NOMO-1 (cell line): ENCODE measurements at regions not wholly inside any gene's neighbourhood (a gene's known extent, or its start where the extent isn't known, plus 50 kb on each side); places are given as distances from the start of the nearest gene placed in this dataset.
"Not testable (repeated sequence)": the region's sequence is repeated elsewhere in the genome, so short reads cannot be mapped to it uniquely, and the experiment has no call there.

Experiments
- DNase-seq, 2 experiments: peaks; one replicate each; lab custom pipeline; 2025; ENCODE audit not compliant: unreplicated experiment in 2 of 2; lab: John Stamatoyannopoulos, UW

GRCh38 chr6:56752009-56752408 is 109.3 kb upstream of the DST start:
- no peak for DNase-seq

- no peak for DNase-seq
These were observed 108.9 kb upstream of the DST start for GRCh38 chr6:56751604-56752003.

GRCh38 chr6:56750686-56751085 is 108.0 kb upstream of the DST start:
- no peak for DNase-seq

- no peak for DNase-seq
These were observed 107.0 kb upstream of the DST start for GRCh38 chr6:56749632-56750151.

GRCh38 chr6:56746767-56747504 is 104.2 kb upstream of the DST start:
- no peak for DNase-seq

GRCh38 chr6:56745971-56746370 is 103.3 kb upstream of the DST start:
- DNase-seq, result no peak

GRCh38 chr6:56745081-56745480 is 102.4 kb upstream of the DST start:
- DNase-seq, result no peak

- no peak for DNase-seq
These were observed 101.8 kb upstream of the DST start for GRCh38 chr6:56744528-56744927.

- peak; percentile 6 to 65 for DNase-seq
These were observed 99.6 kb upstream of the DST start for GRCh38 chr6:56742122-56742791.

- no peak for DNase-seq
These were observed 98.8 kb upstream of the DST start for GRCh38 chr6:56741472-56741871.

- DNase-seq, result no peak
These were observed 97.4 kb upstream of the DST start for GRCh38 chr6:56739836-56740815.

- DNase-seq, result no peak
These were observed 94.1 kb upstream of the DST start for GRCh38 chr6:56736804-56737203.

GRCh38 chr6:56734335-56734734 is 91.6 kb upstream of the DST start:
- DNase-seq, result peak; percentile 62 to 84

GRCh38 chr6:56733211-56733697 is 90.6 kb upstream of the DST start:
- no peak for DNase-seq

GRCh38 chr6:56732517-56732916 is 89.8 kb upstream of the DST start:
- DNase-seq, result no peak

GRCh38 chr6:56730663-56731529 is 88.2 kb upstream of the DST start:
- no peak for DNase-seq

- DNase-seq, result no peak
These were observed 87.0 kb upstream of the DST start for GRCh38 chr6:56729719-56730118.

- DNase-seq, result not testable (repeated sequence)
These were observed 86.5 kb upstream of the DST start for GRCh38 chr6:56729166-56729565.

GRCh38 chr6:56727097-56727850 is 84.6 kb upstream of the DST start:
- no peak for DNase-seq
